ENCODE measurements at regions not wholly inside any gene's neighbourhood (a gene's known extent, or its start where the extent isn't known, plus 50 kb on each side); places are given as distances from the start of the nearest gene placed in this dataset.
"Not testable (repeated sequence)": the region's sequence is repeated elsewhere in the genome, so short reads cannot be mapped to it uniquely, and the experiment has no call there.

- Histone ChIP-seq H3K36me3 (replicated peaks in 1 of 2; ENCODE audit: insufficient read depth in 1 of 2, low read depth in 2 of 2) (no peaks in the 10 kb centered on the region), H3K4me1 (no peaks in the 10 kb centered on the region), H3K27ac (no peak overlapping the region), H3K9me3 (no peaks in the 10 kb centered on the region), H3K27me3 (no peaks in the 10 kb centered on the region), H3K4me3 (no peak overlapping the region)
- 47 to 56% methylated on average over 2 of the region's 2 CpGs for WGBS, 2 donors
- no peak for ATAC-seq
- DNase-seq: no peak
- TF ChIP-seq, protein P1, sequence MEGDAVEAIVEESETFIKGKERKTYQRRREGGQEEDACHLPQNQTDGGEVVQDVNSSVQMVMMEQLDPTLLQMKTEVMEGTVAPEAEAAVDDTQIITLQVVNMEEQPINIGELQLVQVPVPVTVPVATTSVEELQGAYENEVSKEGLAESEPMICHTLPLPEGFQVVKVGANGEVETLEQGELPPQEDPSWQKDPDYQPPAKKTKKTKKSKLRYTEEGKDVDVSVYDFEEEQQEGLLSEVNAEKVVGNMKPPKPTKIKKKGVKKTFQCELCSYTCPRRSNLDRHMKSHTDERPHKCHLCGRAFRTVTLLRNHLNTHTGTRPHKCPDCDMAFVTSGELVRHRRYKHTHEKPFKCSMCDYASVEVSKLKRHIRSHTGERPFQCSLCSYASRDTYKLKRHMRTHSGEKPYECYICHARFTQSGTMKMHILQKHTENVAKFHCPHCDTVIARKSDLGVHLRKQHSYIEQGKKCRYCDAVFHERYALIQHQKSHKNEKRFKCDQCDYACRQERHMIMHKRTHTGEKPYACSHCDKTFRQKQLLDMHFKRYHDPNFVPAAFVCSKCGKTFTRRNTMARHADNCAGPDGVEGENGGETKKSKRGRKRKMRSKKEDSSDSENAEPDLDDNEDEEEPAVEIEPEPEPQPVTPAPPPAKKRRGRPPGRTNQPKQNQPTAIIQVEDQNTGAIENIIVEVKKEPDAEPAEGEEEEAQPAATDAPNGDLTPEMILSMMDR (IDR thresholded peaks at IDR 0.05): no peak
- no peak for TF ChIP-seq POLR2A (IDR thresholded peaks at IDR 0.05)
- intact Hi-C loops (cut with DNase I): no loop called here
These were observed 105.9 kb downstream of the SLC17A6 start for GRCh38 chr11:22444076-22444475.

DNA sequence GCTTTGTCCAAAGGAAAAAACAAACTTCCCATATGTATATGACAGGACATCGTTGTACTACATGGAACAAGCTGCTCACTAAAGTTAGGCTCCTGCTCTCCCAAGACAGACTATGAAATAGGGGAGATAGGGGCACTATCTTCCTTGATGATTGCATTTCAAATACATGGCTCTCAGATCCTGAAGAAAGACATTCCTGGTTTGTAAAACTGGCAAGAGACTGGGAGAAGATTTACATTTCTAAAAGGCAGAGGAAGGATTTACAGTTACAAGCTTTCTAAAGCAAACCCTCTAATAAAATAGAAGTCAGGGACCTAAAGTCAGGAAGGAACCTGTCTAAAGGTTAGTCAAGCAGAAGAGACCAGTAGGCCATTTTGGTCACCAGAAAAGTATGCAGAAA is 103.7 kb downstream of the SLC17A6 start:
- no peak for TF ChIP-seq POLR2A (IDR thresholded peaks at IDR 0.05)
- H3K4me1 ChIP-seq: no peaks in the 10 kb centered on the region
- DNase-seq: no peak
- no peak overlapping the region for H3K4me3 ChIP-seq
- no peak overlapping the region for H3K27ac ChIP-seq
- no peaks in the 10 kb centered on the region for H3K36me3 ChIP-seq (replicated peaks in 1 of 2; ENCODE audit: insufficient read depth in 1 of 2, low read depth in 2 of 2)
- 34 to 38% methylated on average over 1 of the region's 1 CpG for WGBS, 2 donors
- no peak for ATAC-seq
- intact Hi-C loops (cut with DNase I): no loop called here
- H3K27me3 ChIP-seq: no peaks in the 10 kb centered on the region
- H3K9me3 ChIP-seq: no peaks in the 10 kb centered on the region

- H3K27me3 ChIP-seq; intact Hi-C loops (cut with DNase I); DNase-seq; H3K4me3 ChIP-seq; H3K36me3 ChIP-seq (replicated peaks in 1 of 2; ENCODE audit: insufficient read depth in 1 of 2, low read depth in 2 of 2); ATAC-seq; H3K9me3 ChIP-seq; H3K27ac ChIP-seq: not testable (repeated sequence)
- H3K4me1 ChIP-seq: peaks cover 15% of the 10 kb centered on the region
- WGBS, 2 donors: 97 to 98% methylated on average over 7 of the region's 7 CpGs
These were observed 97.4 kb downstream of the SLC17A6 start for GRCh38 chr11:22435582-22435981.

DNA sequence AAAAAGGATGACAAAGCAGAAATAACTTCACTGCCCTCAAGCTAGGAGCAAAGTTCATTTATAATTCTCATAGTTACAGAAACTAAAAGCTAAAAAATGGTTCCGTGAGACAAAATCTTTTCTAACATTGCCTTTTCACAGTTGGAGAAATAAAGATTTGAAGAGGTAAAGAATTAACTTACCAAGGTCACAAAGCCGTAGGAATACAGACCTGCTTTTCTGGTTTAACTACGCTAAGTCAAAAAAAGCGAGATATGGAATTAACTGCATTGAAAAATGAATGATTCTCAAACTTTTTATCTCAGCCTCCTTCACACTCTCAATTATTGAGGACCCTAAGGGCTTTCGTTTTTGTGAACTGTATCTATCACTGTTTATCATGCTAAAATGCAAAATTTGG is 95.3 kb downstream of the SLC17A6 start:
- peak overlapping the region in 3 of 4 donors; percentile 55 to 63 (median 59) for H3K27ac ChIP-seq
- DNase-seq (no peak), ATAC-seq (peak; percentile 55)
- 10 to 19% methylated on average over 5 of the region's 5 CpGs for WGBS, 2 donors
- H3K9me3 ChIP-seq: no peaks in the 10 kb centered on the region
- no peak overlapping the region for H3K4me3 ChIP-seq
- no peaks in the 10 kb centered on the region for H3K27me3 ChIP-seq
- peaks cover 15% of the 10 kb centered on the region for H3K4me1 ChIP-seq
- no peak for TF ChIP-seq POLR2A (IDR thresholded peaks at IDR 0.05)
- TF ChIP-seq, protein P1 (IDR thresholded peaks at IDR 0.05): no peak
- intact Hi-C loops (cut with DNase I): no loop called here
- no peaks in the 10 kb centered on the region for H3K36me3 ChIP-seq (replicated peaks in 1 of 2; ENCODE audit: insufficient read depth in 1 of 2, low read depth in 2 of 2)

- peaks cover 15% of the 10 kb centered on the region for H3K4me1 ChIP-seq
- no peak overlapping the region for H3K4me3 ChIP-seq
- WGBS, 2 donors: 2 to 12% methylated on average over 5 of the region's 5 CpGs
- H3K9me3 ChIP-seq: no peaks in the 10 kb centered on the region
- no peak for TF ChIP-seq POLR2A (IDR thresholded peaks at IDR 0.05)
- TF ChIP-seq, protein P1 (IDR thresholded peaks at IDR 0.05): no peak
- ATAC-seq (peak; percentile 47), DNase-seq (no peak)
- no peaks in the 10 kb centered on the region for H3K36me3 ChIP-seq (replicated peaks in 1 of 2; ENCODE audit: insufficient read depth in 1 of 2, low read depth in 2 of 2)
- intact Hi-C loops (cut with DNase I): no loop called here
- peak overlapping the region in 3 of 4 donors; percentile 55 to 63 (median 59) for H3K27ac ChIP-seq
- no peaks in the 10 kb centered on the region for H3K27me3 ChIP-seq
These were observed 94.9 kb downstream of the SLC17A6 start for GRCh38 chr11:22433094-22433455.

GRCh38 chr11:22432291-22433093 is 94.3 kb downstream of the SLC17A6 start:
- WGBS, 2 donors: 9 to 17% methylated on average over 20 to 40 of the region's 40 CpGs
- ATAC-seq: peak; percentile 65
- DNase-seq: peak; percentile 43 to 60 (median 52)
- H3K9me3 ChIP-seq: no peaks in the 10 kb centered on the region
- TF ChIP-seq, protein P1 (IDR thresholded peaks at IDR 0.05): no peak
- TF ChIP-seq POLR2A (IDR thresholded peaks at IDR 0.05): peak in 1 of 3 donors; percentile 9
- H3K4me1 ChIP-seq: peaks cover 15% of the 10 kb centered on the region
- no peaks in the 10 kb centered on the region for H3K36me3 ChIP-seq (replicated peaks in 1 of 2; ENCODE audit: insufficient read depth in 1 of 2, low read depth in 2 of 2)
- no peak overlapping the region for H3K4me3 ChIP-seq
- H3K27me3 ChIP-seq: no peaks in the 10 kb centered on the region
- intact Hi-C loops (cut with DNase I): no loop called here
- peak overlapping the region in 3 of 4 donors; percentile 55 to 63 (median 59) for H3K27ac ChIP-seq

All from body of pancreas (tissue), 4 donors.